ENCODE measurements at regions not wholly inside any gene's neighbourhood (a gene's known extent, or its start where the extent isn't known, plus 50 kb on each side); places are given as distances from the start of the nearest gene placed in this dataset.

GRCh38 chr3:66744986-66745385 is 244.2 kb upstream of the LRIG1 start:
- no peak for DNase-seq (ENCODE audit: low read depth in 4 of 4, low spot score in 1 of 4)

GRCh38 chr3:66747261-66747660 is 246.4 kb upstream of the LRIG1 start:
- no peak for DNase-seq (ENCODE audit: low read depth in 4 of 4, low spot score in 1 of 4)

GRCh38 chr3:66747696-66748095 is 246.9 kb upstream of the LRIG1 start:
- DNase-seq (ENCODE audit: low read depth in 4 of 4, low spot score in 1 of 4): no peak

- DNase-seq (ENCODE audit: low read depth in 4 of 4, low spot score in 1 of 4): no peak
Measured at GRCh38 chr3:66748175-66748876, 247.5 kb upstream of the LRIG1 start.

DNA sequence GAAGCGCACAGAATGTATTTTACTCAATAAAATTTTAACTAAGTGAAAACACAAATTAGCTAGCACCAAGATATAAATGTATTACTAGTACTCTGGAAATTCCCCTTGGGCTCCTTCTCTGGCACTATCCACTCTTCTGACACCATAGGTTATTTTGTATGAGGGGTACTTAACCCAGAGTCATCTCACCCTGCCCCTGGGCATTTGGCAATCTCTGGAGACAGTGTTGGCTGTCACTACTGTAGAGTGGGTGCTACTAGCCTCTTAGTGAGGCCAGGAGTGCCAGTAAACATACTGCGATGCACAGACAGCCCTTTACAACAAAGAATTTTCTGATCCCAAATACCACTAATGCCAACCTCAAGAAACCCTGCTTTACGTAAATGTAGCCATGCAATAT is 246.3 kb upstream of the KBTBD8 start:
- no peak for DNase-seq (ENCODE audit: low read depth in 4 of 4, low spot score in 1 of 4)

DNA sequence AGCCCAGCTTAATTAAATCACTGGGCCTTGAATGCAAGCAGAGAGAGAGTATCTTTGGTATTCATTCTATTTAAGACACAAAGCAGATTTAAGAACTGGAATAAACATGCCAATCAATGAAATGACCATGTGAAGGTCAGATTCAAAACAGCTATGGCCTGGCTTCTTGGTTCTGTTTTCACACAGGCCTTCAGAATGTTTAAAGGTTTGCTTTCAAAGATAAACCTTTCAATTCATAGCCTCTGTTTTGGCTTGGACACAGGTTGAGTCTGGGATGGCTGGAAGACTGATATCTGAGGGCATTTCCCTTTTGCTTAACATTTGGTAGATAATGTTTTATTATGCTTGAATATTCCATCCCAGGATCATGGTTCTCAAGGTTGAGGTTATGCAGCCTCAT is 244.4 kb upstream of the KBTBD8 start:
- no peak for DNase-seq (ENCODE audit: low read depth in 4 of 4, low spot score in 1 of 4)

GRCh38 chr3:66754613-66755012 is 243.5 kb upstream of the KBTBD8 start:
- no peak for DNase-seq (ENCODE audit: low read depth in 4 of 4, low spot score in 1 of 4)

- DNase-seq (ENCODE audit: low read depth in 4 of 4, low spot score in 1 of 4): no peak
Measured at GRCh38 chr3:66755924-66756323, 242.2 kb upstream of the KBTBD8 start.

DNA sequence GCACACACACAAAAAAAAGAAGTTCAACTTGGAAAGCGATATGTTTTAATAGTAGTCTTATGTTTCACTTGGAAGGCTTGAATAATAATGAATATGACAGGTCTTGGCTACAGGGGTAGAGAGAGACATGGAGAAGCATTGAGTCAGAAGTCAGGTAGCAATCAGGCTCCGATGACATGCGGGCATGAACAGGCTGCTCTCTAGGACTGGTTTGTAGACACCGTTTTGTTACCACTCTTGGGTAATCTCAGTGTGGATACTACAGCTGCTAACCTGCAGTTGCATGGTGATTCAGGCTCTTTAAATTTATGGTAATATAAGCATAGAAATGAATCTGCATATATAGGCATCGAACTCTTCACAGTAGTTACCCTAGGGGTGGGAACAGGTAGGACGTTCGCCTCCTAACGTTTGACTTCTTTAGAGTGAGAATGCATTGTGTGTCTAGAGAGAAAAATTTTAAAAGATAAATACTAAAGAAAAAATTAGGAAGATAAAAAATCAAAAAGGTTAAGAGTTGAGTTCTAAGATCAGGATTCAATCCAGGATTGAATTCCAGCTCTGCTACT is 241.6 kb upstream of the KBTBD8 start:
- no peak for DNase-seq (ENCODE audit: low read depth in 4 of 4, low spot score in 1 of 4)

DNA sequence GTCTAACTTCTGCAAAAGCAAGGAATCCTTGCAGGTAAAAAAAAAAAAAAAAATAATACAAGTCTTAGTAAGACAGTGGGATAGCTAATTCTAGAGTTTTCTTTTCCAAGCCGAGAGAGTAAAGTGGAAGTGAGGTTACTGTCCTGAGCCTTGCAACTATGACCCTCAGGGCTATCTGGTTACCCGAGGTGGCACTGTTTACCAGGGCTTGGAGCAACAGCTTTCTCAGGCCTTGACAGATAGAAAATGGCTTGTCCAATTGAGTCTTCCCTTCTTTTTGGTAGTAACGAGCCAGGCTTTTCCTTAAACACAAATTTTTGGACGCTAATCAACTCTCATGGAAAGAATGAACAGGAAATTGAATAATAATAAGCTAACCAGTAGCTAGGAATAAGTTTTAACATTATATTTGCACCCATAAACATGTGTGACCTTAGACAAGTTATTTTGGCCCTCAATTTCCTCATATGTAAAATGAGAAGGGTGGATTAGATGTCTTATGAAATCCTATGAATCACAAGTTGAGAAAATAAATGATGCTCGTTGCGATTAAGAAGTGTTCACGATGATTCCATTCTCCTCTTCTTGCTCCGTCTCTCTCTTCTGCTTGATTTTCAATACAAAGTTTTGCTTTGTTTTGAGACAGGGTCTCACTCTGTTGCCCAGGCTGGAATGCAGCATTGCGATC is 236.9 kb upstream of the KBTBD8 start:
- DNase-seq (ENCODE audit: low read depth in 4 of 4, low spot score in 1 of 4): no peak

GRCh38 chr3:66762916-66763693 is 235.0 kb upstream of the KBTBD8 start:
- DNase-seq (ENCODE audit: low read depth in 4 of 4, low spot score in 1 of 4): no peak

GRCh38 chr3:66778107-66778506 is 220.0 kb upstream of the KBTBD8 start:
- no peak for DNase-seq (ENCODE audit: low read depth in 4 of 4, low spot score in 1 of 4)

DNA sequence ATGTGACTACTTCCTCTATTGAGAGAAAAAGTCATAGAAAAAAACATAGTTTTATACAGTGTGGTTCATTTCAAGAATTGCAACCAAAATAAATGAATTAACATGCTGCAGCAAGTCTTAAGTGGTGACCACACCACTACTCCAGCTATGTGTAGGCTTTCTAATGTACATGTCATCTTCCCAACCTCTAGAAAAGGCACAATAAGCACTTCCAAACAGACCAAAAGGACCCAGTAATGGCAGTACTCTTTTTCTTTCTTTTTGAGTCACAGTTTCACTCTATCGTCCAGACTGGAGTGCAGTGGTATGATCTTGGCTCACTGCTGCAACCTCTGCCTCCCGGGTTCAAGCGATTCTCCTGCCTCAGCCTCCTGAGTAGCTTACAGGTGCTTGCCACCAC is 219.3 kb upstream of the KBTBD8 start:
- DNase-seq (ENCODE audit: low read depth in 4 of 4, low spot score in 1 of 4): no peak

DNA sequence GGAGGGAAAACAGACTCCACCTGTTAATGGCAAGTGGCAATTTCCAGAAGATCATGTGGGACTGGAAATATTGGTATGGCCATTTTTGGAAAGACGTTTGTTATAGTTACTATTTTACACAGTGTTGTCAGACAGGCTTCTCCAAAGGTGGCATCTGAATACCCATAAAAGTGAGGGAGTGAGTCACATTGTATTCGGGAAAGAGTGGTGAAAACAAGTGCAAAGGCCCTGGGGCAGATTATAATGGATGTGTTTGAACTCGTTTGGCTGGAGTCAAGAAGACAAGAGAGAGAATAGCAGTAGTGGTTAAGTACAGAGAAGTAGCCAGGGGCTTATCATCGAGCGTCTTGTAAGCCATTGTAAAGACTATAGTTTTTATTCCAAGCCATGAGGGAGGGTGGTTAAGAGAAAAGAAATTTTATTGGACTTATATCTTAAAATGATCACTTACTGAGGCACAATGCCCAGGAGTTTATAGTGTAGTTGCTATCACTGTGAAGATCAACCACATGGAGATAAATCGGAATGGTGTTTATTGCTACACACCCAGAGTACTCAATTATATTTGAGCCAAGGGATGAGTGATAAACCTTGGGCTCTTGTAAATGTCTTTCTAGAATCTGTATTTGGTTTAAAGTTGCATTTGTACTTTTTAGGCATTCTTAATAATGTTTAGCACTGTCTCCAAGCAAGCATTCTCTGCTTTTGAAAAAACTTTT is 212.8 kb upstream of the KBTBD8 start:
- DNase-seq (ENCODE audit: low read depth in 4 of 4, low spot score in 1 of 4): no peak

GRCh38 chr3:66789580-66790237 is 208.4 kb upstream of the KBTBD8 start:
- DNase-seq (ENCODE audit: low read depth in 4 of 4, low spot score in 1 of 4): no peak

DNA sequence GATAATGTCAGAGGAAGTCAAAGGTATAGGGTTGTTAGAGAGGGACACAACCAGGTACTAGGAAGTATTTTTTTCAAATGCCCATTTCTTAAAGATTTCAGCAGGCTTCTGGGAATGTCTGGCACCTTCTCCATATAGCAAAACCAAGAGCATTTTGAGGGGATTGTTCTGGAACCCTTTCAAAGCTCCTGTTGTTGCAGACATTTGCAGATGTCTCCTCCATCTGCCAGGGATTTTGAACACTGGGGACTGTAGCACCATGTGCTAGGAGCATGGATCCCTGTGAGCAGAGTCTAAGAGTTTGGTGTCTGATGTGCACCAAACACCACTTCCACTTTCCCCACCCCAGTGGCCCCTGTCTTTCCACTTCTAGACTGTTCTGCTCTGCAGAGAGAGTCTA is 206.0 kb upstream of the KBTBD8 start:
- DNase-seq (ENCODE audit: low read depth in 4 of 4, low spot score in 1 of 4): no peak

DNA sequence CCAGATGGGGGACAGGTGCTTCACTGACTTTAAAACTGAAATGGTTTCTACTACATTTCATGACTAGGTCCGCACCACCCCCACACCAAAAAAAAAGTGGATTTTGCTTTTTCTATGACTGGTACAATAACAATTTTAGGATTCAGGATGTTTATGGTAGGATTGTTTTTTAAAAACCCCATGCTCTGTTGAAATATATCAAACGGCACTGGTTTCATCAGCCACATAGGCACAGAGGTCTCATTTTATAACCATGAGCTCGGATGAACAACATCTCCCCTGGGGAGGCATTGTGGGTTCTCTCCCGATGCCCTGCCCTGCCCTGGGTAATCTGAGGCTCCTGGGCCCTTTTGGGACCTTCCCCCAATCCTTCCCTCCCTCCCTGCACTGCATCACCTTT is 202.7 kb upstream of the KBTBD8 start:
- DNase-seq (ENCODE audit: low read depth in 4 of 4, low spot score in 1 of 4): no peak

- no peak for DNase-seq (ENCODE audit: low read depth in 4 of 4, low spot score in 1 of 4)
Measured at GRCh38 chr3:66796343-66796742, 201.8 kb upstream of the KBTBD8 start.

- no peak for DNase-seq (ENCODE audit: low read depth in 4 of 4, low spot score in 1 of 4)
Measured at GRCh38 chr3:66797889-66798560, 200.1 kb upstream of the KBTBD8 start.

GRCh38 chr3:66800941-66801545 is 197.1 kb upstream of the KBTBD8 start:
- no peak for DNase-seq (ENCODE audit: low read depth in 4 of 4, low spot score in 1 of 4)
